RWPE2 (cell line): ENCODE measurements at regions not wholly inside any gene's neighbourhood (a gene's known extent, or its start where the extent isn't known, plus 50 kb on each side); places are given as distances from the start of the nearest gene placed in this dataset.

ENCODE experiments used
- ATAC-seq: fragments of 200-7000 bp; cut with Tn5 transposase; 3 replicates; pipeline ENCODE4 v1.9.1; 2021; ENCODE audit warnings: low read depth
- DNase-seq: peaks from one replicate; pipeline ENCODE4 v3.0.0-alpha.2; 2020; ENCODE audit warnings: low spot score
- H3K27ac ChIP-seq: fragments of 450-650 bp; 2 replicates; pipeline ENCODE4 v1.5.1; 2017; ENCODE audit warnings: mild to moderate bottlenecking; ENCODE audit not compliant: poor library complexity, severe bottlenecking
- H3K27me3 ChIP-seq: fragments of 250-450 bp; sonication (Bioruptor Pico); 2 replicates; pipeline ENCODE4 v1.5.1; 2021; ENCODE audit warnings: mild to moderate bottlenecking, moderate library complexity; ENCODE audit not compliant: insufficient read depth, poor library complexity, severe bottlenecking
- H3K36me3 ChIP-seq: fragments of 250-450 bp; sonication (Bioruptor Pico); 2 replicates; pipeline ENCODE4 v1.5.1; 2020; ENCODE audit warnings: low read depth, mild to moderate bottlenecking, moderate library complexity
- H3K4me1 ChIP-seq: fragments of 250-450 bp; sonication (Bioruptor Pico); 2 replicates; pipeline ENCODE4 v1.5.1; 2021; ENCODE audit warnings: mild to moderate bottlenecking, moderate library complexity; ENCODE audit not compliant: insufficient read depth, poor library complexity, severe bottlenecking
- H3K4me3 ChIP-seq: fragments of 250-450 bp; sonication (Bioruptor Pico); 2 replicates; pipeline ENCODE4 v1.5.1; 2021; ENCODE audit warnings: mild to moderate bottlenecking, moderate library complexity; ENCODE audit not compliant: severe bottlenecking
- H3K9me3 ChIP-seq: fragments of 250-450 bp; sonication (Bioruptor Pico); 2 replicates; pipeline ENCODE4 v1.5.1; 2021; ENCODE audit warnings: mild to moderate bottlenecking, moderate library complexity; ENCODE audit not compliant: severe bottlenecking
- TF ChIP-seq, protein P1 (sequence below): fragments of 450-650 bp; IDR thresholded peaks from one replicate; pipeline ENCODE4 v1.5.1; 2017; ENCODE audit warnings: mild to moderate bottlenecking, moderate library complexity; ENCODE audit not compliant: poor library complexity, severe bottlenecking

GRCh38 chr5:39547553-39548154 is 122.9 kb upstream of the DAB2 start:
- Histone ChIP-seq H3K27ac (no peak overlapping the region), H3K27me3 (no peaks in the 10 kb centered on the region), H3K36me3 (no peaks in the 10 kb centered on the region), H3K4me3 (no peak overlapping the region), H3K4me1 (no peaks in the 10 kb centered on the region), H3K9me3 (no peaks in the 10 kb centered on the region)
- DNase-seq (no peak), ATAC-seq (peak; percentile 73)
- TF ChIP-seq, protein P1, sequence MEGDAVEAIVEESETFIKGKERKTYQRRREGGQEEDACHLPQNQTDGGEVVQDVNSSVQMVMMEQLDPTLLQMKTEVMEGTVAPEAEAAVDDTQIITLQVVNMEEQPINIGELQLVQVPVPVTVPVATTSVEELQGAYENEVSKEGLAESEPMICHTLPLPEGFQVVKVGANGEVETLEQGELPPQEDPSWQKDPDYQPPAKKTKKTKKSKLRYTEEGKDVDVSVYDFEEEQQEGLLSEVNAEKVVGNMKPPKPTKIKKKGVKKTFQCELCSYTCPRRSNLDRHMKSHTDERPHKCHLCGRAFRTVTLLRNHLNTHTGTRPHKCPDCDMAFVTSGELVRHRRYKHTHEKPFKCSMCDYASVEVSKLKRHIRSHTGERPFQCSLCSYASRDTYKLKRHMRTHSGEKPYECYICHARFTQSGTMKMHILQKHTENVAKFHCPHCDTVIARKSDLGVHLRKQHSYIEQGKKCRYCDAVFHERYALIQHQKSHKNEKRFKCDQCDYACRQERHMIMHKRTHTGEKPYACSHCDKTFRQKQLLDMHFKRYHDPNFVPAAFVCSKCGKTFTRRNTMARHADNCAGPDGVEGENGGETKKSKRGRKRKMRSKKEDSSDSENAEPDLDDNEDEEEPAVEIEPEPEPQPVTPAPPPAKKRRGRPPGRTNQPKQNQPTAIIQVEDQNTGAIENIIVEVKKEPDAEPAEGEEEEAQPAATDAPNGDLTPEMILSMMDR: peak; percentile 91

DNA sequence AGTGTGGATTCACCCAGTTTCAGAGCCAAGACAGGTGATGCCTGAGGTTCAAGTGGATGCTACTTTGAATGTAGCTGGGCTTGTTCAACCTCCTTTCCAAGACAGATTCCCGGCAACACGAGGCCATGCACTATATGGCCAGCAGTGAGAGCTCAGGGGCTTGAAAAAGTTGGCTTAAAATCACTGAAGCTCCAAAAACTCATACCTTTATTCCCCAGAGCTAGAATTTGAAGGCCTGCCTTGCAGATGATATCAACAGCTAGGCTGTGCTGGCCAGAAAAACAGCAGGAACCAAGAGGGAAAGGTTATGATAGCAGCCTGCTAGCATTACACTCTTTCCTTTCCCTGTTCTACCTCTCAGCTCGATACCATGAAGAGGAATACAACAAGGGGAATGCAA is 120.2 kb upstream of the DAB2 start:
- no peak overlapping the region for H3K27ac ChIP-seq
- H3K4me3 ChIP-seq: no peak overlapping the region
- no peak for ATAC-seq
- H3K9me3 ChIP-seq: no peaks in the 10 kb centered on the region
- H3K36me3 ChIP-seq: no peaks in the 10 kb centered on the region
- no peaks in the 10 kb centered on the region for H3K4me1 ChIP-seq
- no peak for DNase-seq
- H3K27me3 ChIP-seq: no peaks in the 10 kb centered on the region
- TF ChIP-seq, protein P1: no peak

GRCh38 chr5:39543335-39543734 is 118.6 kb upstream of the DAB2 start:
- no peaks in the 10 kb centered on the region for H3K9me3 ChIP-seq
- H3K27ac ChIP-seq: no peak overlapping the region
- ATAC-seq: peak; percentile 27; the same call in 2 of the 3 replicates
- no peaks in the 10 kb centered on the region for H3K27me3 ChIP-seq
- no peak for DNase-seq
- H3K4me1 ChIP-seq: no peaks in the 10 kb centered on the region
- no peaks in the 10 kb centered on the region for H3K36me3 ChIP-seq
- H3K4me3 ChIP-seq: no peak overlapping the region
- TF ChIP-seq, protein P1: no peak

- no peaks in the 10 kb centered on the region for H3K36me3 ChIP-seq
- TF ChIP-seq, protein P1: no peak
- no peaks in the 10 kb centered on the region for H3K9me3 ChIP-seq
- no peaks in the 10 kb centered on the region for H3K4me1 ChIP-seq
- H3K27me3 ChIP-seq: no peaks in the 10 kb centered on the region
- no peak overlapping the region for H3K27ac ChIP-seq
- ATAC-seq (no peak), DNase-seq (no peak)
- no peak overlapping the region for H3K4me3 ChIP-seq
These were observed 117.9 kb upstream of the DAB2 start for GRCh38 chr5:39542511-39543285.

GRCh38 chr5:39541920-39542319 is 117.1 kb upstream of the DAB2 start:
- no peaks in the 10 kb centered on the region for H3K36me3 ChIP-seq
- H3K4me1 ChIP-seq: no peaks in the 10 kb centered on the region
- no peak overlapping the region for H3K27ac ChIP-seq
- TF ChIP-seq, protein P1: no peak
- DNase-seq: no peak
- ATAC-seq: no peak
- H3K9me3 ChIP-seq: no peaks in the 10 kb centered on the region
- no peak overlapping the region for H3K4me3 ChIP-seq
- H3K27me3 ChIP-seq: no peaks in the 10 kb centered on the region
